ENCODE measurements at regions not wholly inside any gene's neighbourhood (a gene's known extent, or its start where the extent isn't known, plus 50 kb on each side); places are given as distances from the start of the nearest gene placed in this dataset.

GRCh38 chr1:13935336-13935735, 235.3 kb downstream of the PRDM2 start:
- Mint-ChIP-seq H3K9me3 (ENCODE audit: low read depth) (no peaks in the 10 kb centered on the region), H3K36me3 (no peaks in the 10 kb centered on the region), H3K27me3 (peaks cover 9% of the 10 kb centered on the region), H3K27ac (no peak overlapping the region), H3K4me3 (no peak overlapping the region), H3K4me1 (no peaks in the 10 kb centered on the region)
- ATAC-seq: no peak
- CTCF ChIA-PET: no interaction called here
- DNase-seq: no peak

GRCh38 chr1:13941315-13941714, 241.3 kb downstream of the PRDM2 start:
- H3K9me3 Mint-ChIP-seq (ENCODE audit: low read depth): peaks cover 11% of the 10 kb centered on the region
- peaks cover 1% of the 10 kb centered on the region for H3K36me3 Mint-ChIP-seq
- DNase-seq: no peak
- no peak overlapping the region for H3K27ac Mint-ChIP-seq
- no peak for ATAC-seq
- peaks cover 9% of the 10 kb centered on the region for H3K27me3 Mint-ChIP-seq
- CTCF ChIA-PET: no interaction called here
- no peaks in the 10 kb centered on the region for H3K4me1 Mint-ChIP-seq
- no peak overlapping the region for H3K4me3 Mint-ChIP-seq

- Mint-ChIP-seq H3K36me3 (peaks cover 1% of the 10 kb centered on the region), H3K4me1 (no peaks in the 10 kb centered on the region)
- CTCF ChIA-PET: no interaction called here
These were observed 243.1 kb downstream of the PRDM2 start for GRCh38 chr1:13943055-13943454.

GRCh38 chr1:13945856-13946255, 245.9 kb downstream of the PRDM2 start:
- CTCF ChIA-PET: no interaction called here
- H3K36me3 Mint-ChIP-seq: peaks cover 1% of the 10 kb centered on the region
- ATAC-seq: no peak
- no peak overlapping the region for H3K4me3 Mint-ChIP-seq
- no peaks in the 10 kb centered on the region for H3K4me1 Mint-ChIP-seq
- peaks cover 11% of the 10 kb centered on the region for H3K9me3 Mint-ChIP-seq (ENCODE audit: low read depth)
- H3K27ac Mint-ChIP-seq: no peak overlapping the region
- no peak for DNase-seq
- H3K27me3 Mint-ChIP-seq: peaks cover 5% of the 10 kb centered on the region

More at GRCh38 chr1:13943055-13943454, 243.1 kb downstream of the PRDM2 start:
- Mint-ChIP-seq H3K4me3 (no peak overlapping the region), H3K27ac (no peak overlapping the region), H3K9me3 (ENCODE audit: low read depth) (peaks cover 11% of the 10 kb centered on the region), H3K27me3 (peaks cover 5% of the 10 kb centered on the region)
- ATAC-seq (no peak), DNase-seq (no peak)

- H3K4me3 Mint-ChIP-seq: no peak overlapping the region
- CTCF ChIA-PET: no interaction called here
- H3K9me3 Mint-ChIP-seq (ENCODE audit: low read depth): peaks cover 4% of the 10 kb centered on the region
- H3K27me3 Mint-ChIP-seq: peaks cover 5% of the 10 kb centered on the region
- ATAC-seq (no peak), DNase-seq (no peak)
- H3K4me1 Mint-ChIP-seq: no peaks in the 10 kb centered on the region
- no peak overlapping the region for H3K27ac Mint-ChIP-seq
- no peaks in the 10 kb centered on the region for H3K36me3 Mint-ChIP-seq
These were observed 247.7 kb downstream of the PRDM2 start for GRCh38 chr1:13947658-13948057.

- ATAC-seq: no peak
- no peak overlapping the region for H3K27ac Mint-ChIP-seq
These were observed 248.4 kb downstream of the PRDM2 start for GRCh38 chr1:13948396-13948795.

GRCh38 chr1:13948888-13949391, 249.0 kb downstream of the PRDM2 start:
- CTCF ChIA-PET: no interaction called here
- H3K27me3 Mint-ChIP-seq: peaks cover 9% of the 10 kb centered on the region
- no peaks in the 10 kb centered on the region for H3K4me1 Mint-ChIP-seq
- no peaks in the 10 kb centered on the region for H3K36me3 Mint-ChIP-seq
- no peak overlapping the region for H3K4me3 Mint-ChIP-seq
- ATAC-seq (no peak), DNase-seq (no peak)
- H3K27ac Mint-ChIP-seq: no peak overlapping the region
- H3K9me3 Mint-ChIP-seq (ENCODE audit: low read depth): no peaks in the 10 kb centered on the region

More at GRCh38 chr1:13948396-13948795, 248.4 kb downstream of the PRDM2 start:
- CTCF ChIA-PET: no interaction called here
- no peaks in the 10 kb centered on the region for H3K36me3 Mint-ChIP-seq
- H3K4me1 Mint-ChIP-seq: no peaks in the 10 kb centered on the region
- H3K9me3 Mint-ChIP-seq (ENCODE audit: low read depth): no peaks in the 10 kb centered on the region
- no peak for DNase-seq
- H3K4me3 Mint-ChIP-seq: no peak overlapping the region
- peaks cover 5% of the 10 kb centered on the region for H3K27me3 Mint-ChIP-seq

GRCh38 chr1:13949546-13949945, 249.6 kb downstream of the PRDM2 start:
- DNase-seq (no peak), ATAC-seq (no peak)
- no peak overlapping the region for H3K27ac Mint-ChIP-seq
- no peaks in the 10 kb centered on the region for H3K4me1 Mint-ChIP-seq
- H3K27me3 Mint-ChIP-seq: peaks cover 14% of the 10 kb centered on the region
- H3K4me3 Mint-ChIP-seq: no peak overlapping the region
- no peaks in the 10 kb centered on the region for H3K36me3 Mint-ChIP-seq
- no peaks in the 10 kb centered on the region for H3K9me3 Mint-ChIP-seq (ENCODE audit: low read depth)
- CTCF ChIA-PET: no interaction called here

- CTCF ChIA-PET: interaction anchor here (1.6 kb wide), 1 partner anchor 122 kb away, joined by 5 read pairs; no protein-coding TSS in a partner anchor
- Mint-ChIP-seq H3K27me3 (peaks cover 17% of the 10 kb centered on the region), H3K4me3 (no peak overlapping the region), H3K36me3 (no peaks in the 10 kb centered on the region), H3K4me1 (no peaks in the 10 kb centered on the region), H3K9me3 (ENCODE audit: low read depth) (no peaks in the 10 kb centered on the region), H3K27ac (no peak overlapping the region)
- no peak for ATAC-seq
- DNase-seq: no peak
These were observed 250.6 kb downstream of the PRDM2 start for GRCh38 chr1:13950637-13951036.

- H3K4me1 Mint-ChIP-seq: no peaks in the 10 kb centered on the region
- H3K36me3 Mint-ChIP-seq: no peaks in the 10 kb centered on the region
- peaks cover 17% of the 10 kb centered on the region for H3K27me3 Mint-ChIP-seq
- ATAC-seq (no peak), DNase-seq (no peak)
- CTCF ChIA-PET: interaction anchor here (0.9 to 1.6 kb wide), 2 partner anchors 8 to 123 kb away, joined by 3 to 5 read pairs; no protein-coding TSS in a partner anchor
- H3K4me3 Mint-ChIP-seq: no peak overlapping the region
- no peak overlapping the region for H3K27ac Mint-ChIP-seq
- no peaks in the 10 kb centered on the region for H3K9me3 Mint-ChIP-seq (ENCODE audit: low read depth)
These were observed 252.1 kb downstream of the PRDM2 start for GRCh38 chr1:13951793-13952751.

- H3K27ac Mint-ChIP-seq: no peak overlapping the region
- DNase-seq (no peak), ATAC-seq (no peak)
- CTCF ChIA-PET: no interaction called here
- no peaks in the 10 kb centered on the region for H3K36me3 Mint-ChIP-seq
- H3K4me3 Mint-ChIP-seq: no peak overlapping the region
- no peaks in the 10 kb centered on the region for H3K9me3 Mint-ChIP-seq (ENCODE audit: low read depth)
- peaks cover 19% of the 10 kb centered on the region for H3K27me3 Mint-ChIP-seq
- no peaks in the 10 kb centered on the region for H3K4me1 Mint-ChIP-seq
These were observed 253.0 kb downstream of the PRDM2 start for GRCh38 chr1:13952985-13953384.

GRCh38 chr1:13956393-13956792, 256.4 kb downstream of the PRDM2 start:
- no peaks in the 10 kb centered on the region for H3K9me3 Mint-ChIP-seq (ENCODE audit: low read depth)
- no peak for ATAC-seq
- peaks cover 14% of the 10 kb centered on the region for H3K27me3 Mint-ChIP-seq
- no peaks in the 10 kb centered on the region for H3K36me3 Mint-ChIP-seq
- no peak overlapping the region for H3K4me3 Mint-ChIP-seq
- DNase-seq: no peak
- H3K27ac Mint-ChIP-seq: no peak overlapping the region
- no peaks in the 10 kb centered on the region for H3K4me1 Mint-ChIP-seq
- CTCF ChIA-PET: no interaction called here

GRCh38 chr1:13960375-13960987, 260.5 kb downstream of the PRDM2 start:
- Mint-ChIP-seq H3K4me1 (no peaks in the 10 kb centered on the region), H3K27me3 (peaks cover 2% of the 10 kb centered on the region), H3K27ac (no peak overlapping the region), H3K36me3 (no peaks in the 10 kb centered on the region), H3K4me3 (no peak overlapping the region), H3K9me3 (ENCODE audit: low read depth) (no peaks in the 10 kb centered on the region)
- CTCF ChIA-PET: interaction anchor here (1.2 to 3.2 kb wide), 2 partner anchors 9 to 131 kb away, joined by 3 to 15 read pairs; no protein-coding TSS in a partner anchor
- peak; percentile 66 for DNase-seq
- ATAC-seq: peak; percentile 45

- ATAC-seq (no peak), DNase-seq (no peak)
- CTCF ChIA-PET: no interaction called here
- no peaks in the 10 kb centered on the region for H3K36me3 Mint-ChIP-seq
- H3K4me1 Mint-ChIP-seq: no peaks in the 10 kb centered on the region
- H3K4me3 Mint-ChIP-seq: no peak overlapping the region
- no peak overlapping the region for H3K27ac Mint-ChIP-seq
- H3K27me3 Mint-ChIP-seq: peaks cover 2% of the 10 kb centered on the region
- H3K9me3 Mint-ChIP-seq (ENCODE audit: low read depth): no peaks in the 10 kb centered on the region
These were observed 264.8 kb downstream of the PRDM2 start for GRCh38 chr1:13964768-13965167.

Measured in activated CD8-positive, alpha-beta memory T cell treated with anti-CD3 and anti-CD28 coated beads, Interleukin-2, amount 10 ng/mL, durations not matched to agents 7 days and 5 days (primary cell).